Spleen (tissue), 11 donors: ENCODE measurements at regions not wholly inside any gene's neighbourhood (a gene's known extent, or its start where the extent isn't known, plus 50 kb on each side); places are given as distances from the start of the nearest gene placed in this dataset.

Experiments used
- DNase-seq: peaks from one replicate; pipeline ENCODE4 v3.0.0-alpha.2; 2020
- H3K27ac ChIP-seq, 8 donors: fragments of 200-600 bp; sonication (generic) in 7 of 8; 1 replicate in 4 of 8; 2 replicates in 4 of 8; pipeline versions ENCODE4 v1.5.0 to v1.8.0; 2016 to 2021; ENCODE audit warnings: inconsistent platforms in 4 of 8, mild to moderate bottlenecking in 4 of 8, moderate library complexity in 1 of 8
- H3K27me3 ChIP-seq, 7 donors: fragments of 200-600 bp; sonication (generic) in 6 of 7; replicated peaks in 1 of 7; 1 replicate in 4 of 7; 2 replicates in 3 of 7; pipeline versions ENCODE4 v1.5.0 to v1.8.0; 2016 to 2021; ENCODE audit warnings: inconsistent platforms in 3 of 7, mild to moderate bottlenecking in 1 of 7
- H3K36me3 ChIP-seq, 6 donors: fragments of 200-600 bp; sonication (generic) in 5 of 6; 1 replicate in 4 of 6; 2 replicates in 2 of 6; pipeline versions ENCODE4 v1.5.0 to v1.8.0; 2016 to 2021; ENCODE audit warnings: inconsistent platforms in 2 of 6
- H3K4me1 ChIP-seq, 6 donors: fragments of 200-600 bp; sonication (generic) in 5 of 6; 1 replicate in 3 of 6; 2 replicates in 3 of 6; pipeline versions ENCODE4 v1.5.0 to v1.8.0; 2016 to 2021; ENCODE audit warnings: inconsistent platforms in 3 of 6
- H3K4me3 ChIP-seq, 8 donors: fragments of 200-600 bp; sonication (generic) in 7 of 8; 1 replicate in 4 of 8; 2 replicates in 4 of 8; pipeline versions ENCODE4 v1.5.0 to v1.8.0; 2016 to 2021; ENCODE audit warnings: inconsistent platforms in 4 of 8, mild to moderate bottlenecking in 4 of 8, moderate library complexity in 2 of 8
- H3K9me3 ChIP-seq, 8 donors: fragments of 200-600 bp; sonication (generic) in 7 of 8; 1 replicate in 4 of 8; 2 replicates in 4 of 8; pipeline versions ENCODE4 v1.5.0 to v1.8.0; 2016 to 2021; ENCODE audit warnings: inconsistent platforms in 4 of 8
- POLR2A ChIP-seq, 3 donors: fragments of 450-650 bp; IDR thresholded peaks; one replicate each; pipeline ENCODE4 v1.5.1; 2017; ENCODE audit warnings: antibody characterized with exemption in 3 of 3, mild to moderate bottlenecking in 1 of 3
- POLR2AphosphoS5 ChIP-seq, 3 donors: sonication (generic); formaldehyde crosslinking; IDR thresholded peaks; one replicate each; pipeline ENCODE4 v1.5.1; 2017; ENCODE audit warnings: antibody characterized with exemption in 3 of 3
- WGBS, 5 donors: extraction: QIAGEN DNeasy Blood & Tissue Kit in 3 of 5; methylation state at CpG; one replicate each; pipeline versions ENCODE4 v1.1.5 to v1.1.7; 2013 to 2018; 5-methylcytosine and 5-hydroxymethylcytosine counted together
- intact Hi-C: fragments of 100-400 bp; cut with DNase I; formaldehyde crosslinking; loops from one replicate; pipeline ENCODE4 v1.15.0; 2023; ENCODE audit warnings: low total_unique reads
- TF ChIP-seq, protein P1 (sequence below), 11 experiments: fragments of 200-600 bp in 7 of 11; fragments of 450-650 bp in 4 of 11; sonication (generic) in 4 of 11; IDR thresholded peaks in 8 of 11; conservative IDR thresholded peaks in 3 of 11; 1 replicate in 7 of 11; 2 replicates in 4 of 11; pipeline versions ENCODE4 v1.4.0 to v1.8.0; 2016 to 2021; ENCODE audit warnings: antibody characterized with exemption in 11 of 11, inconsistent platforms in 4 of 11, mild to moderate bottlenecking in 1 of 11
- donor health status: healthy with polysubstance abuse.
- donor health status: DM: no; HTN: no; CAD: no; lungs with moderate emphysema.
- donor health status: DM: no; HTN: no; CAD: no.
- donor health status: Bipolar disorder and iron deficiency.
- donor health status: healthy.
- donor health status: DM: no; HTN: no; CAD: no.
- donor health status: DM: yes; HTN: yes; CAD: no.

DNA sequence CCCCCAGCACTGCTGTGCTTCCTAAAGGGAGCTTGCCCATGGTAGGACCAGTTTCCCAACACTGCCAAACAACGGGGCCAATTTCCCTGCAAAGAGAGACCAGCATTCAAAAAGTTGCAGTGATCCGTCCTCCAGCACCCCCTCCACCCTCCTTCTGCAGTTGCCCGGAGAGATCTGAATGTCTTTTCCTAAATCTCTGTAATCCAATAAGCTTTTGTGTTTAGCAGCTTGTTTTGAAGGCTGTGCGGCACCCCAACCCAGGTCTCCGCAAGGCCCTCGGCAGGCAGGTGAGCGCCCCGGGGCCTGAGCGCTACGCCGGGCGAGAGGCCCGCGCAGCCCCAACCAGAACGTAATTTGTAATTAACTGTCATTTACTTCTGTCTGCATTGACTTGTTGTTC is 366.9 kb upstream of the IRX2 start:
- Histone ChIP-seq H3K4me1 (no peaks in the 10 kb centered on the region), H3K9me3 (peaks cover 0 to 9% (median 0%) of the 10 kb centered on the region in 8 donors), H3K27me3 (peaks cover 0 to 94% (median 9%) of the 10 kb centered on the region in 7 donors), H3K4me3 (no peak overlapping the region), H3K36me3 (no peaks in the 10 kb centered on the region), H3K27ac (no peak overlapping the region)
- DNase-seq = no peak
- 19 to 39% (median 25%) methylated on average over 15 of the region's 15 CpGs for WGBS, 5 donors
- TF ChIP-seq, protein P1, sequence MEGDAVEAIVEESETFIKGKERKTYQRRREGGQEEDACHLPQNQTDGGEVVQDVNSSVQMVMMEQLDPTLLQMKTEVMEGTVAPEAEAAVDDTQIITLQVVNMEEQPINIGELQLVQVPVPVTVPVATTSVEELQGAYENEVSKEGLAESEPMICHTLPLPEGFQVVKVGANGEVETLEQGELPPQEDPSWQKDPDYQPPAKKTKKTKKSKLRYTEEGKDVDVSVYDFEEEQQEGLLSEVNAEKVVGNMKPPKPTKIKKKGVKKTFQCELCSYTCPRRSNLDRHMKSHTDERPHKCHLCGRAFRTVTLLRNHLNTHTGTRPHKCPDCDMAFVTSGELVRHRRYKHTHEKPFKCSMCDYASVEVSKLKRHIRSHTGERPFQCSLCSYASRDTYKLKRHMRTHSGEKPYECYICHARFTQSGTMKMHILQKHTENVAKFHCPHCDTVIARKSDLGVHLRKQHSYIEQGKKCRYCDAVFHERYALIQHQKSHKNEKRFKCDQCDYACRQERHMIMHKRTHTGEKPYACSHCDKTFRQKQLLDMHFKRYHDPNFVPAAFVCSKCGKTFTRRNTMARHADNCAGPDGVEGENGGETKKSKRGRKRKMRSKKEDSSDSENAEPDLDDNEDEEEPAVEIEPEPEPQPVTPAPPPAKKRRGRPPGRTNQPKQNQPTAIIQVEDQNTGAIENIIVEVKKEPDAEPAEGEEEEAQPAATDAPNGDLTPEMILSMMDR (IDR thresholded peaks at IDR 0.05 in 8 of 11, conservative IDR thresholded peaks at IDR 0.05 in 3 of 11) = no peak
- TF ChIP-seq POLR2AphosphoS5 (IDR thresholded peaks at IDR 0.05) = no peak
- no peak for TF ChIP-seq POLR2A (IDR thresholded peaks at IDR 0.05)
- intact Hi-C loops = no loop called here

DNA sequence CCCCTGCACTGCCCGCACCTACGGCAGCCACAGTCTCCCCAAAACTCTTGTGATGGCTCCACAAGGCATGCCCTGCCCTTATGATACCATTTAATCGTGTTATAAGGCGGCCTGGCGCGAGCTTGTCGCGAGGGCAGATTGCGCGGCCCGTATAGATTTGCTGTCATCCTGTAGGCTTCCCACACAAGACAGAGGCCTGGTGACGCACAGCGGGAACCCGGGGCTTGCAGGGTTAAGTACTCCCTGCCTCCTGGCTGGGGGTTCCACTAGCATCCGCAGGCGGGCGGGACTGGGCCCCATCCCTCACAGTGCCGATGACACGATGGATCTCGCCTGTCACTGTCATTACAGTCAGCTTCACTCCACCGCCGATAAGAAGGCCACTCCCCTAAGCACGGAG is 364.9 kb upstream of the IRX2 start:
- H3K9me3 ChIP-seq = peaks cover 0 to 15% (median 0%) of the 10 kb centered on the region in 8 donors
- DNase-seq = peak; percentile 60

DNA sequence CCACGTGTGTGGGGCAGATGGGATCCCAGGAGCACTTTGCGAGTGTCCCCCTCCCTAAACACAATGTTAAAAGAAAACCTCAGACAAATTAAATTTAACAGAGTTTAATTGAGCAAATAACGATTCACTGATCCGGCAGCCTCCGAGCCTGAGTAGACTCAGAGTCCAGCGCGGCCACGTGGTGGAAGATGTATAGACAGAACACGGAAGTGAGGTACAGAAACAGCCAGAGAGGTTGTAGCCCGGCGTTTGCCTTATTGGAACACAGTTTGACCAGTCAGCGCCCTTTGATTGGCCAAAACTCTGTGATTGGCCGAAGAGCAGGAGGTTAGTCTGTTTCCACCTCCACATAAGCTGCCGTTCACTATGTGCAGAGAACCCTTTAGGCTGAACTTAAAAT is 363.0 kb upstream of the IRX2 start:
- no peaks in the 10 kb centered on the region for H3K36me3 ChIP-seq
- 90 to 95% (median 91%) methylated on average over 14 of the region's 14 CpGs for WGBS, 5 donors
- no peak overlapping the region for H3K27ac ChIP-seq
- intact Hi-C loops = no loop called here
- DNase-seq = no peak
- H3K27me3 ChIP-seq = peaks cover 0 to 62% (median 7%) of the 10 kb centered on the region in 7 donors
- no peak overlapping the region for H3K4me3 ChIP-seq
- H3K9me3 ChIP-seq = peaks cover 0 to 15% (median 0%) of the 10 kb centered on the region in 8 donors
- no peak for TF ChIP-seq POLR2AphosphoS5 (IDR thresholded peaks at IDR 0.05)
- TF ChIP-seq POLR2A (IDR thresholded peaks at IDR 0.05) = no peak
- TF ChIP-seq, protein P1 (IDR thresholded peaks at IDR 0.05 in 8 of 11, conservative IDR thresholded peaks at IDR 0.05 in 3 of 11) = no peak
- no peaks in the 10 kb centered on the region for H3K4me1 ChIP-seq

More for the DNA sequence above, 364.9 kb upstream of the IRX2 start:
- 13 to 26% (median 14%) methylated on average over 18 to 23 of the region's 23 CpGs for WGBS, 5 donors
- Histone ChIP-seq H3K4me1 (no peaks in the 10 kb centered on the region), H3K4me3 (no peak overlapping the region), H3K27me3 (peaks cover 0 to 80% (median 7%) of the 10 kb centered on the region in 7 donors), H3K36me3 (no peaks in the 10 kb centered on the region), H3K27ac (no peak overlapping the region)
- TF ChIP-seq POLR2A (IDR thresholded peaks at IDR 0.05) (no peak), POLR2AphosphoS5 (IDR thresholded peaks at IDR 0.05) (no peak)
- TF ChIP-seq, protein P1 (IDR thresholded peaks at IDR 0.05 in 8 of 11, conservative IDR thresholded peaks at IDR 0.05 in 3 of 11) = no peak
- intact Hi-C loops = no loop called here

- H3K4me3 ChIP-seq = no peak overlapping the region
- intact Hi-C loops = no loop called here
- WGBS, 5 donors = 80 to 93% (median 83%) methylated on average over 9 of the region's 9 CpGs
- H3K27me3 ChIP-seq = peaks cover 0 to 44% (median 0%) of the 10 kb centered on the region in 7 donors
- no peaks in the 10 kb centered on the region for H3K4me1 ChIP-seq
- no peaks in the 10 kb centered on the region for H3K36me3 ChIP-seq
- no peak for TF ChIP-seq POLR2AphosphoS5 (IDR thresholded peaks at IDR 0.05)
- peaks cover 0 to 15% (median 0%) of the 10 kb centered on the region in 8 donors for H3K9me3 ChIP-seq
- no peak for DNase-seq
- H3K27ac ChIP-seq = no peak overlapping the region
These were observed 358.9 kb upstream of the IRX2 start for GRCh38 chr5:3110371-3110770.

DNA sequence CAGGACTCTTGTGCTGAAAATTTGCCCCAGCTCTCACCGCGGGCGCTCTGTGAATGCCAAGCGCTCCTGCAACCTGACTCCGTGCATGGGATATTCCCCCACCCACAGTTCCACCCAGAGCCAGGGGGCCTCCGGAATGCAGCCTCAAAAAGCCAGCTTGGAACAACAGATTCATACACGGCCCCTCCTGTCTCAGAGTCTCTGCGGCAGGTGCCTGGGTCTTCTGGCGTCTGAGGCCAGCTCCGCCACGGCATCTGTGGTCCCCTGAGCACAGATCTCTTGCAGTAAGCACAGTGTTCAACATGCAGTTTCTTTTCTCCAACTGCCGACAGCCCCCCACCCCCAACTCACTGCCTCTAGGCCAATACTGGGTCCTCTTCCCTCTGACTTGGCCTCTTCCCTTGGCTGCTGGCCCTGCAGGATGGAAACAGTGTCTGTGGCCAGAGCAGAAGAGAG is 355.7 kb upstream of the IRX2 start:
- no peak overlapping the region for H3K27ac ChIP-seq
- no peaks in the 10 kb centered on the region for H3K9me3 ChIP-seq
- H3K4me1 ChIP-seq = no peaks in the 10 kb centered on the region
- H3K4me3 ChIP-seq = no peak overlapping the region
- no peak for TF ChIP-seq POLR2AphosphoS5 (IDR thresholded peaks at IDR 0.05)
- no peak for TF ChIP-seq POLR2A (IDR thresholded peaks at IDR 0.05)
- TF ChIP-seq, protein P1 (IDR thresholded peaks at IDR 0.05 in 8 of 11, conservative IDR thresholded peaks at IDR 0.05 in 3 of 11) = no peak
- WGBS, 5 donors = 29 to 48% (median 37%) methylated on average over 10 to 12 of the region's 12 CpGs
- intact Hi-C loops = no loop called here
- H3K36me3 ChIP-seq = no peaks in the 10 kb centered on the region
- peaks cover 0 to 53% (median 0%) of the 10 kb centered on the region in 7 donors for H3K27me3 ChIP-seq
- DNase-seq = no peak
